AG09319 (cell line): ENCODE measurements at regions not wholly inside any gene's neighbourhood (a gene's known extent, or its start where the extent isn't known, plus 50 kb on each side); places are given as distances from the start of the nearest gene placed in this dataset.

Experiments used
- DNase-seq: peaks from one replicate; pipeline ENCODE4 v3.0.0-alpha.2; 2010; ENCODE audit warnings: low read depth; ENCODE audit errors: extremely low read depth
- CTCF ChIP-seq: IDR thresholded peaks from 2 replicates; pipeline ENCODE4 v1.5.1; 2011; ENCODE audit warnings: low read depth, mild to moderate bottlenecking, inconsistent platforms, low read length, moderate library complexity

GRCh38 chr17:6011206-6011605, 59.0 kb upstream of the WSCD1 start:
- TF ChIP-seq CTCF: no peak
- DNase-seq: no peak

DNA sequence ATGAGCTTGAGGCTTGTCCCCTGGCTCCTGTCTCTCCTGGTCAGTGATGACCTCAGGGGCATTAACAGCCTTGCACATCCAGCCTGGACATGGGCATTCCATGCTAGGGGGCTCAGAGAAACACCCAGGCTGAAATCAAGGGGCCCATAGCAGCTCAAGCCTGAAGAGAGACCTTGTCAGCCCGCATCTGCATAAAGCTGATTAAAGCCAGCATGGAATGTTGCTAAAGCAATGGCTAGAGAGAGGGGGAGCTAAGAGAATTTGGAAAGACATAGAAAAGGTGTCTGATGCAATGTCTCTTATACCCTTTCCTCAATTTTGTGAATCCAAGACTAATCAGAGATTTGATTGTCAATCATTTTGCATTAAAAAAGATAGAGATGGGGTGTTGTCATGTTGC, 51.4 kb upstream of the WSCD1 start:
- no peak for DNase-seq
- TF ChIP-seq CTCF: no peak

DNA sequence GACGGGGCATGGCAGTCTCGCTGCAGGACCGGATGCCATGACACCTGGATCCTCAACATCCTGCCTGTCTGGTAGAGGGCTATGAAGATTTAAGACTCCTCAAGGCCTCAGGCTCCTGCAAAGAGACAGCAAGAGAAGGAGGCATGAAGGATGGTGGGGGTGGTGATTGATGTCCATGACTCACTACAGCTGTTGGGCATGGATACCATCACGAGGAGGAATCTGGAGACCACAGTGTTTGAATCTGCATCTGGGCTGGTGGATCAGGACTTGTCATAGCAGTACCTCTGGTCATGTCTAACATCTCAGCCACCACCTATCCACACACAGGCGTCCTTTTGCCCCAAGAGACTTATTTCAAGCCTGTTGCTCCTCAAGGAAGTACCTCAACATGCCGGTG, 50.2 kb upstream of the WSCD1 start:
- no peak for DNase-seq
- TF ChIP-seq CTCF: no peak

GRCh38 chr17:6020376-6021010, 49.7 kb upstream of the WSCD1 start:
- DNase-seq: no peak

More at GRCh38 chr17:6020376-6021010, 49.7 kb upstream of the WSCD1 start:
- TF ChIP-seq CTCF: no peak
